Fibroblast of skin of right quadriceps (primary cell): ENCODE measurements at regions not wholly inside any gene's neighbourhood (a gene's known extent, or its start where the extent isn't known, plus 50 kb on each side); places are given as distances from the start of the nearest gene placed in this dataset.
"Not testable (repeated sequence)": the region's sequence is repeated elsewhere in the genome, so short reads cannot be mapped to it uniquely, and the experiment has no call there.

ENCODE experiments used
- DNase-seq: peaks from one replicate; pipeline ENCODE4 v3.0.0-alpha.2; 2013

- no peak for DNase-seq
These were observed 111.7 kb upstream of the KLHL14 start for GRCh38 chr18:32884543-32884942.

- no peak for DNase-seq
These were observed 108.2 kb upstream of the KLHL14 start for GRCh38 chr18:32881009-32881408.

- no peak for DNase-seq
These were observed 106.7 kb upstream of the KLHL14 start for GRCh38 chr18:32879497-32879896.

GRCh38 chr18:32878436-32878835 is 105.6 kb upstream of the KLHL14 start:
- DNase-seq: no peak

GRCh38 chr18:32877371-32877770 is 104.5 kb upstream of the KLHL14 start:
- DNase-seq: no peak

- DNase-seq: no peak
These were observed 102.8 kb upstream of the KLHL14 start for GRCh38 chr18:32875625-32876024.

GRCh38 chr18:32871786-32872185 is 99.0 kb upstream of the KLHL14 start:
- no peak for DNase-seq

- DNase-seq: no peak
These were observed 97.8 kb upstream of the KLHL14 start for GRCh38 chr18:32870611-32871010.

- DNase-seq: no peak
These were observed 95.6 kb upstream of the KLHL14 start for GRCh38 chr18:32868406-32868805.

GRCh38 chr18:32867936-32868335 is 95.1 kb upstream of the KLHL14 start:
- no peak for DNase-seq

GRCh38 chr18:32867330-32867729 is 94.5 kb upstream of the KLHL14 start:
- no peak for DNase-seq

GRCh38 chr18:32862031-32862430 is 89.2 kb upstream of the KLHL14 start:
- DNase-seq: not testable (repeated sequence)

- DNase-seq: no peak
These were observed 79.1 kb upstream of the KLHL14 start for GRCh38 chr18:32851936-32852335.

GRCh38 chr18:32848826-32849225 is 76.0 kb upstream of the KLHL14 start:
- peak; percentile 18 for DNase-seq

- no peak for DNase-seq
These were observed 74.9 kb upstream of the KLHL14 start for GRCh38 chr18:32847691-32848090.

- DNase-seq: no peak
These were observed 74.1 kb upstream of the KLHL14 start for GRCh38 chr18:32846896-32847295.

- DNase-seq: no peak
These were observed 68.1 kb upstream of the KLHL14 start for GRCh38 chr18:32840962-32841361.

- DNase-seq: no peak
These were observed 63.1 kb upstream of the KLHL14 start for GRCh38 chr18:32835951-32836350.

GRCh38 chr18:32831781-32832180 is 59.0 kb upstream of the KLHL14 start:
- no peak for DNase-seq

GRCh38 chr18:32823226-32823625 is 50.4 kb upstream of the KLHL14 start:
- no peak for DNase-seq
